ENCODE measurements at regions not wholly inside any gene's neighbourhood (a gene's known extent, or its start where the extent isn't known, plus 50 kb on each side); places are given as distances from the start of the nearest gene placed in this dataset.

- DNase-seq (ENCODE audit: low read depth): no peak
- H3K4me3 ChIP-seq (ENCODE audit: control insufficient read depth, low read depth, low read length): no peak overlapping the region
- TF ChIP-seq, protein P1, sequence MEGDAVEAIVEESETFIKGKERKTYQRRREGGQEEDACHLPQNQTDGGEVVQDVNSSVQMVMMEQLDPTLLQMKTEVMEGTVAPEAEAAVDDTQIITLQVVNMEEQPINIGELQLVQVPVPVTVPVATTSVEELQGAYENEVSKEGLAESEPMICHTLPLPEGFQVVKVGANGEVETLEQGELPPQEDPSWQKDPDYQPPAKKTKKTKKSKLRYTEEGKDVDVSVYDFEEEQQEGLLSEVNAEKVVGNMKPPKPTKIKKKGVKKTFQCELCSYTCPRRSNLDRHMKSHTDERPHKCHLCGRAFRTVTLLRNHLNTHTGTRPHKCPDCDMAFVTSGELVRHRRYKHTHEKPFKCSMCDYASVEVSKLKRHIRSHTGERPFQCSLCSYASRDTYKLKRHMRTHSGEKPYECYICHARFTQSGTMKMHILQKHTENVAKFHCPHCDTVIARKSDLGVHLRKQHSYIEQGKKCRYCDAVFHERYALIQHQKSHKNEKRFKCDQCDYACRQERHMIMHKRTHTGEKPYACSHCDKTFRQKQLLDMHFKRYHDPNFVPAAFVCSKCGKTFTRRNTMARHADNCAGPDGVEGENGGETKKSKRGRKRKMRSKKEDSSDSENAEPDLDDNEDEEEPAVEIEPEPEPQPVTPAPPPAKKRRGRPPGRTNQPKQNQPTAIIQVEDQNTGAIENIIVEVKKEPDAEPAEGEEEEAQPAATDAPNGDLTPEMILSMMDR (conservative IDR thresholded peaks at IDR 0.05; ENCODE audit: control insufficient read depth, insufficient read depth, low read depth, low read length): no peak
These were observed 142.9 kb upstream of the VWC2 start for GRCh38 chr7:49630513-49630912.

- no peak for DNase-seq (ENCODE audit: low read depth)
- TF ChIP-seq, protein P1 (conservative IDR thresholded peaks at IDR 0.05; ENCODE audit: control insufficient read depth, insufficient read depth, low read depth, low read length): no peak
- no peak overlapping the region for H3K4me3 ChIP-seq (ENCODE audit: control insufficient read depth, low read depth, low read length)
These were observed 142.2 kb upstream of the VWC2 start for GRCh38 chr7:49631071-49631815.

DNA sequence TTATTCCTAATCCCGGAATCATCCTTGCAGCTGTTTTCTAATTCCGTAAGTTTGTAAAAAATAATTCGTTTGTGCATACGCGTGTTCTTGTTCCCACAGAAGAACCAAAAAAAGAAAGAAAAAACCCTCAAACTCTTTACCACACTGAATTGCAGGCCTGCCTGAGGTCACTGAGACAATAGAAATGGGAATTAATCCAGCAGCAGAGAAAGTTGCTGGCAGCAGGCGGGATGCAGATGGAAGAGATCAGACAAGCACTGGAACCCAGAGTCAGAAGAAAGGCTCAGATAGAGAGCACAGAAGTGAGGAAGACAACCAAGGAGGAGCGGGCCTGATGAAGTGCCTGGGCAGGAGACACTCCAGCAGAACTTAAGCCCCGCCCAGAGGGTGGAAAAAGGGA, 141.5 kb upstream of the VWC2 start:
- TF ChIP-seq, protein P1 (conservative IDR thresholded peaks at IDR 0.05; ENCODE audit: control insufficient read depth, insufficient read depth, low read depth, low read length): no peak
- no peak for DNase-seq (ENCODE audit: low read depth)
- no peak overlapping the region for H3K4me3 ChIP-seq (ENCODE audit: control insufficient read depth, low read depth, low read length)

DNA sequence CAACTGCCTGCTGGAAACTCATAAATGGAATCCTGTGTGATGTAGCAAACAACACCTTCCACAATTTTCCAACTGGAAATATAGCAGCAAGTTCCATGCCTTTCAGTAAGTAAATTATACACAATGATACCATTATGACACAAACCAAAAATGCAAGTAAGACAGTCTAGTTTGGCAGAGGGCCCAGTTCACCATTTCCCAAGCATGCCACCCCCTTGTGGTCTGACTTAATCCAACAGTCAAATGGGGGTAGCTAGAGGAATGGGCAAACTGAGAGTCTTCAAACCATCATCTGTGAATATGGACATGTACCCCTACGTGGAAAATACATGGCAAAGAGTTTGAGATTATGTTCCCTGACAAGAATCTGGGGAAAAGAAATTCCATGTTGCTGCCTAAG, 137.6 kb upstream of the VWC2 start:
- H3K4me3 ChIP-seq (ENCODE audit: control insufficient read depth, low read depth, low read length): no peak overlapping the region

GRCh38 chr7:49636400-49636799, 137.0 kb upstream of the VWC2 start:
- no peak for DNase-seq (ENCODE audit: low read depth)
- TF ChIP-seq, protein P1 (conservative IDR thresholded peaks at IDR 0.05; ENCODE audit: control insufficient read depth, insufficient read depth, low read depth, low read length): no peak
- H3K4me3 ChIP-seq (ENCODE audit: control insufficient read depth, low read depth, low read length): no peak overlapping the region

More for the DNA sequence above, 137.6 kb upstream of the VWC2 start:
- TF ChIP-seq, protein P1 (conservative IDR thresholded peaks at IDR 0.05; ENCODE audit: control insufficient read depth, insufficient read depth, low read depth, low read length): no peak
- DNase-seq (ENCODE audit: low read depth): no peak

DNA sequence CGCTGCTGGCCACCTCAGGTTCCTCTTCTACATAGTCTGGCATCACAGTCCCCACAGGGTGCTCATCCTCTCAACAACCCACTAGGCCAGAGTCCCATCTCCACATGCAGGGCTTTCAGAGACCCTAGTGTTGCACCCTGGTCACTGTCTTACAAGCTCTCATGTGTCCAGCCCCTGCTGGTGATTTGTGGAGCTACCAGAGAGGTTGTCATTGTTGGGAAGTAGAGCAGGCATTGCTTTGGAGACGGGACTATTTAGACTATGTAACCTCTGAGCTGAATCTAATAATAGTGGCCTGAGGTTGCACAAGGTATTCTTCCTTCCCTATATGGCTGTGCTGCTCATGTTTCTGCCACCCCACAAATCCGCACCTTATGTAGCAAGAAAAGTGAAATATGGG, 135.3 kb upstream of the VWC2 start:
- no peak overlapping the region for H3K4me3 ChIP-seq (ENCODE audit: control insufficient read depth, low read depth, low read length)
- TF ChIP-seq, protein P1 (conservative IDR thresholded peaks at IDR 0.05; ENCODE audit: control insufficient read depth, insufficient read depth, low read depth, low read length): no peak
- no peak for DNase-seq (ENCODE audit: low read depth)

Data from fibroblast of mammary gland (primary cell).